Karpas-422 (cell line): ENCODE measurements at regions not wholly inside any gene's neighbourhood (a gene's known extent, or its start where the extent isn't known, plus 50 kb on each side); places are given as distances from the start of the nearest gene placed in this dataset.

Source experiments
- DNase-seq: peaks from one replicate; pipeline ENCODE4 v3.0.0-alpha.2; 2015
- H2AFZ ChIP-seq: fragments of 200-600 bp; sonication (generic); 2 replicates; pipeline ENCODE4 v1.6.1; 2014; ENCODE audit warnings: antibody characterized with exemption, low read length, mixed read lengths
- H3K27ac ChIP-seq: fragments of 200-600 bp; sonication (generic); 2 replicates; pipeline ENCODE4 v1.5.1; 2014; ENCODE audit warnings: mild to moderate bottlenecking, low read length, moderate library complexity
- H3K27me3 ChIP-seq: fragments of 200-600 bp; sonication (generic); 2 replicates; pipeline ENCODE4 v1.6.1; 2014; ENCODE audit warnings: low read length, mixed read lengths
- H3K36me3 ChIP-seq: fragments of 200-600 bp; sonication (generic); 2 replicates; pipeline ENCODE4 v1.6.1; 2014; ENCODE audit warnings: low read length, mixed read lengths; ENCODE audit not compliant: insufficient read depth
- H3K4me1 ChIP-seq: fragments of 200-600 bp; sonication (generic); 2 replicates; pipeline ENCODE4 v1.6.1; 2014; ENCODE audit warnings: mild to moderate bottlenecking, low read length, mixed read lengths
- H3K4me2 ChIP-seq: fragments of 200-600 bp; sonication (generic); 2 replicates; pipeline ENCODE4 v1.6.1; 2014; ENCODE audit warnings: low read length, low read depth, mild to moderate bottlenecking; ENCODE audit not compliant: poor library complexity, severe bottlenecking
- H3K4me3 ChIP-seq: fragments of 200-600 bp; sonication (generic); 2 replicates; pipeline ENCODE4 v1.5.1; 2014; ENCODE audit warnings: mild to moderate bottlenecking, antibody characterized with exemption, low read length, mixed read lengths
- H3K79me2 ChIP-seq: fragments of 200-600 bp; sonication (generic); 2 replicates; pipeline ENCODE4 v1.6.1; 2014; ENCODE audit warnings: mild to moderate bottlenecking, low read length, mixed read lengths
- H3K9ac ChIP-seq: fragments of 200-600 bp; sonication (generic); 2 replicates; pipeline ENCODE4 v1.6.0; 2014; ENCODE audit warnings: low read length
- H3K9me2 ChIP-seq: fragments of 200-600 bp; sonication (generic), shearing (Covaris generic); replicated peaks from 2 replicates; pipeline ENCODE4 v1.6.0; 2014; ENCODE audit warnings: mild to moderate bottlenecking, low read length, moderate library complexity; ENCODE audit not compliant: insufficient read depth
- H3K9me3 ChIP-seq: fragments of 300-700, 200-600 bp; sonication (generic); 2 replicates; pipeline ENCODE4 v1.6.1; 2014; ENCODE audit warnings: low read length, mixed read lengths
- H4K20me1 ChIP-seq: fragments of 200-600 bp; sonication (generic); 2 replicates; pipeline ENCODE4 v1.6.1; 2014; ENCODE audit warnings: mild to moderate bottlenecking, antibody characterized with exemption, low read length, low read depth; ENCODE audit not compliant: insufficient read depth

DNA sequence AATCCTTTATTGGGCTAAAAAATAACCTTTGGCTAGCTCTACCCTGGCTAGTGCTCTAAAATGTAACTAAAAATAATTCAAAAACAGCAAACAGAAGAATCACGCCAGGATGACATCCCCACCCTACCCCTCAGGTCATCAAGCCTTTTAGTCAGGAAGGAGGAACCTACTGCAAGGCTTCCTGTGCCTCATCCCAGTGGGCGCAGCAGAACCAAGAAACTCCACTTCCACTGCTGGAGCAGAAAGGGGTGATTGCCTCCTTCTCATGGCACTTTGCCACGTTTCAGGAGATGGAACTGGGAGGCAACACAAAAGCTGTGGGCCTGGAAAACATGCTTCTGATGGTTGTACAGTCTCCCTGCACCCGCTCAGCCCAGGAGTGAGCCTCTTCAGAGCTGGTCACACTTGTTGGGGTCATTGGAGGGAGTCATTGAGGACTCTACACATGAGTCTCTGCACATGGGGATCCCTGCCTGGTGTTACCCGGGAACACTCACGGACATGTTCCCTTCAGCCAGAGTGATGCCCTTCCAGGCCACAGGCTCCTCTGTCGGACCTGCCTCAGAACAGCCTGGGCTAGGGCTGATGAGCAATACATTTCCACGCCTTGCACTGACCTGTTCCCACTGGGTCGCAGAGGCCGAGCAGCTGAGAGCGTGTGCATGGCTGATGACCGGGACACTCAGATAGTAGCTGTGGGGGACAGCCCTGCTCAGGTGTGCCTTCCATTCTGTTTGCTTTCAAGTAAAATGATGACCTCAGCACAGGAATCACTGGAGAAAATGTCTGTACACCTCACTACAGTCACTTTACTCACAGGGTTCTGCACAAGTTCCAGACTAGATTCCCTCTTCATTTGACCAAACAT is 355.3 kb downstream of the FGFR2 start:
- Histone ChIP-seq H3K4me3 (no peak overlapping the region), H3K9ac (no peak overlapping the region), H3K79me2 (no peaks in the 10 kb centered on the region), H3K36me3 (no peaks in the 10 kb centered on the region), H3K9me3 (no peaks in the 10 kb centered on the region), H3K27me3 (no peaks in the 10 kb centered on the region), H3K27ac (no peak overlapping the region), H2AFZ (no peak overlapping the region), H3K9me2 (no peaks in the 10 kb centered on the region), H3K4me1 (no peaks in the 10 kb centered on the region), H4K20me1 (no peaks in the 10 kb centered on the region), H3K4me2 (no peak overlapping the region)
- no peak for DNase-seq

DNA sequence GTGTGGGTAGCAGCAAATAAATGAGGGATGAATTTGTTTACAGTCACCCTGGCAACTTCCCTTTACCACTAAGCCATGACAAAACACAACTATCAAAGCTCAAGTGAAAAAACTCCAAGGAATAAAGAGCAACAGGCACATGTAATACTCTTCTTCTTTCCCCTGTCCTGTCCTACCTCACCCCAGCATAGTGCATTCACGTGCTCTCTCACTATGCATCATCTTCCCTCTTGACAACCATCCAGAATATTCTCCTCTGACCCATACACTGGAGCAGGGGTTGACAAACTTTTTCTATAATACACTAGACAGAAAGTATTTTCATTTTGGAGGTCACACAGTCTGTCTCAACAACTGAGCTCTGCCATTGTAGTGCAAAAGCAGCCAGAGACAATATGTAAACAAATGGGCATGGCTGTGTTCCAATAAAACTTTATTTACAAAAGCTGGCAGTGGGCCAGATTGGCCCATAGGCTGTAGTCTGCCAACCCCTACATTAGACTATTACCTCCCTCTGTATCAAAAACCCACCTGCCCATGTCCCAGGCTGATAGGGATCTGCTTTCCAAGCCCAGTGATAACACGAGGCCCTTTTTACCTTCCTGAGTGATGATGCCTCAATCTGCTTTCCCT is 354.5 kb downstream of the FGFR2 start:
- Histone ChIP-seq H3K36me3 (no peaks in the 10 kb centered on the region), H3K9me2 (no peaks in the 10 kb centered on the region), H3K4me3 (no peak overlapping the region), H3K4me1 (no peaks in the 10 kb centered on the region), H3K9ac (no peak overlapping the region), H2AFZ (no peak overlapping the region), H3K9me3 (no peaks in the 10 kb centered on the region), H4K20me1 (no peaks in the 10 kb centered on the region), H3K4me2 (no peak overlapping the region), H3K79me2 (no peaks in the 10 kb centered on the region), H3K27ac (no peak overlapping the region), H3K27me3 (no peaks in the 10 kb centered on the region)
- no peak for DNase-seq

DNA sequence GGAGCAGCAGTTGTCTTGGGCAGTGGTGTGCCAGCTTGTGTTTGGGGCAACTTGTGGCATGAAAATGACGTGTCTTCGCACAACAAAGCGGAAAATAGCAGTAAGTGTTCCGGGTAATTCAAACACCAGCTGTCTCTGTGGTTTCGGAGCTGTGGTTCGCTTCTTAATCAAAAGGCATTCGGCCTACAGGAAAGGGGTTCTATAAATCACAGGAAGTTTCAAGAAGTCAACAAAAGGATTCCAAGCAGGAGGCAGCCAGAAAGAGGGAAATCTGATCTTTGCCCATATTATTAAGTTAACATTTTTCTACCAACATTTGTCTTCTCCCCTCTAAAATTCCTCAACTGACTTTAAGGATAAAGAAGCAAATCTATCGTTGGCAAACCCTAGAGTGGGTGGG is 353.4 kb downstream of the FGFR2 start:
- Histone ChIP-seq H3K4me1 (no peaks in the 10 kb centered on the region), H3K36me3 (no peaks in the 10 kb centered on the region), H3K79me2 (no peaks in the 10 kb centered on the region), H3K27ac (no peak overlapping the region), H3K9me3 (no peaks in the 10 kb centered on the region), H3K9me2 (no peaks in the 10 kb centered on the region), H3K4me2 (no peak overlapping the region), H3K4me3 (no peak overlapping the region), H3K9ac (no peak overlapping the region), H4K20me1 (no peaks in the 10 kb centered on the region), H2AFZ (no peak overlapping the region), H3K27me3 (no peaks in the 10 kb centered on the region)
- no peak for DNase-seq

DNA sequence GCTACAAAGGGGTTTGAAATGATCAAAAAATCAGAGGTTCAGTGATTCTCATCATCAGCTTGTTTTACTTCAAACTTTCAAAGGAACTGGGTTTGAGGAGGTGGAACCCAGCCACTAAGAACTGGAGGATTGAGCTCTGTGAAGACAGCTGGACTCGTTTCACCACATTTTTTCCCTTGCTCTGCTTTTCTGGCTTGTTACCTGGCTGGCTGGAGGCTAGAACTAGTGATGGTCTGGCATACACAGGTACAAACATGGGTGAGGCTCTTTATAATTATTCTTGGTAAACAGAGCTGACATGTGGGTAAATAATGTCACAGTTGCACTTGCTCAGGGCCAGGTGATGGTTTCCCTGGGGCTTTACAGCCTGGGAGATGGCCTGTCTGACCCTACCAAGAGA is 352.5 kb downstream of the FGFR2 start:
- Histone ChIP-seq H3K4me1 (no peaks in the 10 kb centered on the region), H3K9me2 (no peaks in the 10 kb centered on the region), H4K20me1 (no peaks in the 10 kb centered on the region), H3K79me2 (no peaks in the 10 kb centered on the region), H3K9ac (no peak overlapping the region), H2AFZ (no peak overlapping the region), H3K36me3 (no peaks in the 10 kb centered on the region), H3K4me2 (no peak overlapping the region), H3K4me3 (no peak overlapping the region), H3K9me3 (no peaks in the 10 kb centered on the region), H3K27me3 (no peaks in the 10 kb centered on the region), H3K27ac (no peak overlapping the region)
- DNase-seq: no peak

DNA sequence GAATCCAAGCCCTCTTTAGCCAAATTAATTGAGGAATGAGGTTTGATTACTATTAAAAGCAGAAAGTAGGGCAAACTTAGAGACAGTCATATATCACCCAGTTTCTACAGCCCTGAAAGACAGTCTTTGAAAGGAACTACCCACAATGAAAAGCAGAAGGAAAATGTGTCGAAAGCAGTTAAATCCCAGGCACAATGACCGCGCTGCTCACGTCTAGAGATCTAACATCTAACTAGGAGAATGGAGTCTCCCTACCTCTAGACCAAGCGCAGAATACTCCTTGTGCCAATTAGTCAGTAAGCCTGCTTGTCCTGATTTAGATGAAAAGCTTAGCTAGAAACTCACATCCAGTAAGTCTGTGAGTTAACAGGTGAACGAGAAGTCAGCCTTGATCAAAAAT is 350.0 kb downstream of the FGFR2 start:
- Histone ChIP-seq H3K9ac (no peak overlapping the region), H2AFZ (no peak overlapping the region), H3K4me2 (no peak overlapping the region), H3K27me3 (no peaks in the 10 kb centered on the region), H3K9me3 (no peaks in the 10 kb centered on the region), H4K20me1 (no peaks in the 10 kb centered on the region), H3K79me2 (no peaks in the 10 kb centered on the region), H3K4me1 (no peaks in the 10 kb centered on the region), H3K9me2 (no peaks in the 10 kb centered on the region), H3K4me3 (no peak overlapping the region), H3K27ac (no peak overlapping the region), H3K36me3 (no peaks in the 10 kb centered on the region)
- DNase-seq: no peak

DNA sequence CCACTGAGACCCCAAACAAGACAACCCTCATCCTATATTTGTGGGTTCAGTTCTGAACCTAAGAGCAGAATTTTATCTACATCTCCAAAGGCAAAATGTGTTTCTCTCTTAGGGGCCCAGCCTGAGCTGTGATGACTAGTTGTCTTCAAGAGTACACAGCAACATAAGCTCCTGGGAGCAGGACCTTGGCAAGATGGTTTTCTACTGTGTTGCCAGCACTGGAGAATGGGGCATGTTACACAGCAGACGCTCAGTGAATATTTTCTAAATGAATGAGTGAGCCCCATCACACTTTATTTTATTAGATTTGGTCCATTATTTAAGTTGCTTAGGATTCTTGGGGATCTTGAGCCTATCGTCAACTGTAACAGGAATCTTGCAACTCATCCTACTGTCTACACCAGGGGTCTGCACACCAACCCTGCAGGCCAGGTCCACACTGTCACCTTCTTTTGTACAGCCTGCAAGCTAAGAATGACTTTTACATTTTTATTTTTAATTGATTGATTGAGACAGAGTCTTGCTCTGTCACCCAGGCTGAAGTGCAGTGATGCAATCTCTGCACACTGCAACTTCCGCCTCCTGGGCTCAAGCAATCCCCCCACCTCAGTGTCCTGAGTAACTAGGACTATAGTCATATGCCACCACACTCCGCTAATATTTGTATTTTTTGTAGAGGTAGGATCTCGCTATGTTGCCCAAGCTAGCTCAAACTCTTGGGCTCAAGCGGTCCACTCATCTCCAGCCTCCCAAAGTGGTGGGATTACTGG is 347.1 kb downstream of the FGFR2 start:
- no peak overlapping the region for H3K4me2 ChIP-seq
- no peak overlapping the region for H3K4me3 ChIP-seq
- H3K27me3 ChIP-seq: no peaks in the 10 kb centered on the region
- H3K27ac ChIP-seq: no peak overlapping the region
- H4K20me1 ChIP-seq: no peaks in the 10 kb centered on the region
- DNase-seq: no peak
- no peaks in the 10 kb centered on the region for H3K4me1 ChIP-seq
- no peaks in the 10 kb centered on the region for H3K9me2 ChIP-seq
- no peaks in the 10 kb centered on the region for H3K79me2 ChIP-seq
- H3K9me3 ChIP-seq: no peaks in the 10 kb centered on the region
- H3K36me3 ChIP-seq: no peaks in the 10 kb centered on the region
- no peak overlapping the region for H2AFZ ChIP-seq
- H3K9ac ChIP-seq: no peak overlapping the region

DNA sequence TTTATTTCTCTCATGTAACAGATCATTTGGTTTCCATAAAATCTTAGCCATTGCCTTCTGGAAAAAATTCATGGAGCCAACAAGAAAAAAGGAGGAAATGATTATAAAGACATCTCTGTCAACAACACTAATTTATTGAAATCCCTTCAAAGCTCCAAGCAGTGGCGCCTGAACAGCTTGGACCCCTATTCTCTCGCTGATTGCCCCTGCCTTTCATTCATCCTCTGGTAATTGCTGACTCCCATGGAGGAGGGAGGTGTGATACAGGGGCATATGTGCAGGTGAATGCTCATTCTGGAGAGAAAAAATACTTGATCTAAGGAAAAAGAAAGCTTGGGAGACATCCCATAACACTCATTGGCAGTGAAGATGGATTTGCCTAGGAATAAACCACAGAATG is 345.5 kb downstream of the FGFR2 start:
- Histone ChIP-seq H3K9me2 (no peaks in the 10 kb centered on the region), H3K9ac (no peak overlapping the region), H3K4me1 (no peaks in the 10 kb centered on the region), H3K36me3 (no peaks in the 10 kb centered on the region), H3K9me3 (no peaks in the 10 kb centered on the region), H2AFZ (no peak overlapping the region), H3K4me3 (no peak overlapping the region), H3K79me2 (no peaks in the 10 kb centered on the region), H4K20me1 (no peaks in the 10 kb centered on the region), H3K27ac (no peak overlapping the region), H3K27me3 (no peaks in the 10 kb centered on the region), H3K4me2 (no peak overlapping the region)
- DNase-seq: no peak

DNA sequence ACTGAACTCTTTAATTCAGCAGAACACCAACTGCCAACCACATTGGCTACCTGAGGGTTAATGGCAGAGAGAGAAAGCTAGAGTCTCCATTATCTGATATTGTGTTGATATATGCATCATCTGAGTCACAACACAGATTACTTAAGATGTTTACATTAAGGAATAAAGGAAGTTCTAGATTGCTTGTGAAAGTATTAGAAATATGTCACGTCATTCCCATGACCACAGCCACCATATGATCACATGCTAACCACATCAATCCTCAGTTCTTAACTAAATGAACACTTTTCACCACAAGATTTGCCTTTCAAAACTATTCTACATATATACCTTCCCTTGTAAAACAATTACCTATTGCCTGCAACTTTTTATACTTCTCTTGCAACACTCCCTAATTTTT is 337.9 kb downstream of the FGFR2 start:
- H3K9me2 ChIP-seq: no peaks in the 10 kb centered on the region
- no peaks in the 10 kb centered on the region for H3K4me1 ChIP-seq
- no peak overlapping the region for H2AFZ ChIP-seq
- no peaks in the 10 kb centered on the region for H4K20me1 ChIP-seq
- H3K9ac ChIP-seq: no peak overlapping the region
- no peaks in the 10 kb centered on the region for H3K27me3 ChIP-seq
- no peak overlapping the region for H3K4me3 ChIP-seq
- H3K4me2 ChIP-seq: no peak overlapping the region
- no peaks in the 10 kb centered on the region for H3K79me2 ChIP-seq
- no peak overlapping the region for H3K27ac ChIP-seq
- H3K9me3 ChIP-seq: no peaks in the 10 kb centered on the region
- DNase-seq: no peak
- H3K36me3 ChIP-seq: no peaks in the 10 kb centered on the region
